Neural cell (in vitro differentiated cells): ENCODE measurements at regions not wholly inside any gene's neighbourhood (a gene's known extent, or its start where the extent isn't known, plus 50 kb on each side); places are given as distances from the start of the nearest gene placed in this dataset.

Source experiments
- EZH2 ChIP-seq: fragments of 200-600, 300-800 bp; shearing (Covaris generic), sonication (generic); IDR thresholded peaks from 2 replicates; pipeline ENCODE4 v1.6.1; 2014; ENCODE audit warnings: antibody characterized with exemption, low read length, borderline replicate concordance, mild to moderate bottlenecking; ENCODE audit not compliant: insufficient read depth, poor library complexity, severe bottlenecking
- TF ChIP-seq, protein P1 (sequence below): fragments of 450-650 bp; IDR thresholded peaks from 2 replicates; pipeline ENCODE4 v1.5.1; 2014; ENCODE audit warnings: antibody characterized with exemption, mild to moderate bottlenecking, moderate library complexity; ENCODE audit not compliant: poor library complexity, severe bottlenecking

DNA sequence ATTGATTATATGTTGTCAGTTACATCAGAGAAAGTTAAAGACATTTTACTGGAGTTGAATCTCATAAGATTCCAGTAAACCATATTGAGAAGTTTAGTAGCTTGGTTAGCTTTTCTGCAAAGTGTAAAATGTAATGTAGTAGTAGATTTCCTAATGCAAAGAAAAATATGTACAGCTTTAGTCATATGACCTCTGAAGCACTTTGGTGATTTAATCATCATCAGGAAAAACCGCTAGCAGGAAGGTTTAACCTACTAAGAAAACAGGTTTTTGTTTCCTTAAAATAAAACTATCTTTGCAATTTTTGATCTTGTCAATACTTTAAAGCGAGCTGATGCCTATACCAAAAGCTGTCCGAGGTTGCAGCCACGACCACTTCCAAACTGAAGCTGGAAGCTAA is 364.6 kb upstream of the ZNF385D start:
- TF ChIP-seq, protein P1, sequence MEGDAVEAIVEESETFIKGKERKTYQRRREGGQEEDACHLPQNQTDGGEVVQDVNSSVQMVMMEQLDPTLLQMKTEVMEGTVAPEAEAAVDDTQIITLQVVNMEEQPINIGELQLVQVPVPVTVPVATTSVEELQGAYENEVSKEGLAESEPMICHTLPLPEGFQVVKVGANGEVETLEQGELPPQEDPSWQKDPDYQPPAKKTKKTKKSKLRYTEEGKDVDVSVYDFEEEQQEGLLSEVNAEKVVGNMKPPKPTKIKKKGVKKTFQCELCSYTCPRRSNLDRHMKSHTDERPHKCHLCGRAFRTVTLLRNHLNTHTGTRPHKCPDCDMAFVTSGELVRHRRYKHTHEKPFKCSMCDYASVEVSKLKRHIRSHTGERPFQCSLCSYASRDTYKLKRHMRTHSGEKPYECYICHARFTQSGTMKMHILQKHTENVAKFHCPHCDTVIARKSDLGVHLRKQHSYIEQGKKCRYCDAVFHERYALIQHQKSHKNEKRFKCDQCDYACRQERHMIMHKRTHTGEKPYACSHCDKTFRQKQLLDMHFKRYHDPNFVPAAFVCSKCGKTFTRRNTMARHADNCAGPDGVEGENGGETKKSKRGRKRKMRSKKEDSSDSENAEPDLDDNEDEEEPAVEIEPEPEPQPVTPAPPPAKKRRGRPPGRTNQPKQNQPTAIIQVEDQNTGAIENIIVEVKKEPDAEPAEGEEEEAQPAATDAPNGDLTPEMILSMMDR, result no peak
- no peak for TF ChIP-seq EZH2
